NCI-H2107 (cell line): ENCODE measurements at regions not wholly inside any gene's neighbourhood (a gene's known extent, or its start where the extent isn't known, plus 50 kb on each side); places are given as distances from the start of the nearest gene placed in this dataset.
A peak's percentile ranks its signal among the peaks of the same experiment; 100 is the strongest.
"Not testable (repeated sequence)": the region's sequence is repeated elsewhere in the genome, so short reads cannot be mapped to it uniquely, and the experiment has no call there.

Experiments used
- DNase-seq: peaks from one replicate; lab custom pipeline; 2025; lab: John Stamatoyannopoulos, UW

- no peak for DNase-seq
Measured at GRCh38 chr6:138663892-138664291, 109.7 kb upstream of the CCDC28A start.

DNA sequence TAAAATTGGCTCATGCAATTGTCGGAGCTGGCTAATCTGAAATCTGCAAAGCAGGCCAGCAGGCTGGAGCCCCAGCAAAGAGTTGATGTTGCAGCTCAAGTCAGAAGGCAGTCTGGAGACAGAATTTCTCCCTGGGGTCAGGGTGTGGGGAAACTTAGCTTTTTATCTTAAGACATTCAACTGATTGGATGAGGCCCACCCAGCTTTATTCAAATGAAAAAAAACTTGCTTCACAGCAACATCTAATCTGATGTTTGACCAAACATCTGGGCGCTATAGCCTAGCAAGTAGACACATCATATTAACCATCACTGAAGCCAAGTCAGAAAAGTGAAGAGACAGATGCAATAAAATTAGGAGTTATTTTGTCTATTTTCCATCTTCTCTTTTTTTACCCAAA is 108.8 kb upstream of the CCDC28A start:
- no peak for DNase-seq

- no peak for DNase-seq
Measured at GRCh38 chr6:138666636-138667035, 106.9 kb upstream of the CCDC28A start.

DNA sequence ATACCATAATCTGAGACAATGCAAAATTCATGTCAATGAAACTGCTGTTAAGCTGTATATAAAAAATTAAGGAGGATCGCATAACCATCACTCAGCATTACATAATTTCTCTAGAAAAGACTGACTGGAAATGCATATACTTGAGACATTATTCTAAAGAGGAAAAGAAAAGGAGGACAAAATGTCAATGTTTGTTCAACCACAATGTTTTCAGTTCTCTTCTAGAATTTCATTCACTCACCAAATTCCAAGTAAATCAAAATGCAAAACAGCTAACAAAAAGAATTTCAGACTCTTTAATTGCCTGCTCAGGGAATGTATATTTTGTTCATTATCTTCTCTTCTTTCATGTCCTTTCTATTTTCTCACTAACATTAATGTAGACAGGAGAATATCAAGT is 106.2 kb upstream of the CCDC28A start:
- DNase-seq = no peak

GRCh38 chr6:138671351-138671750 is 102.2 kb upstream of the CCDC28A start:
- no peak for DNase-seq

- DNase-seq = no peak
Measured at GRCh38 chr6:138673346-138674014, 100.1 kb upstream of the CCDC28A start.

- not testable (repeated sequence) for DNase-seq
Measured at GRCh38 chr6:138674444-138674843, 99.1 kb upstream of the CCDC28A start.

DNA sequence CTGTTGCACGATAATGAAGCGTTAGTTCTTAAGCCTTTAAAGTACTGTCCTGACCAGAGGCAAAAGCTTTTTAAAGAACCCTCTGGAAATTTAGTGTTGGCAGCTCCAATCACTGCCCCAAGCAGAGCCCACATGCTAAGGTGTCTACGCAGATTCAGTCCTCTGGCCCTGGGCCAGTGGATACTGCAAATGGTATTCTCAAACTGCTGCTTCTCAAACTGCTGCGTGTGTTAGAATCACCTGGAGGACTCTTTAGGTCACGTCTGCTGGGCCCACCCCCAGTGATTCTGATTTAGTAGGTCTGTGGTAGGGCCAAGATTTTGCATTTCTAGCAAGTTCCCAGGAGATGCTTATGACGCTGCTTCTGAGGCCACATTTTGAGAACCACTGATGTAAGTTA is 96.0 kb upstream of the CCDC28A start:
- DNase-seq = no peak

GRCh38 chr6:138678168-138678567 is 95.4 kb upstream of the CCDC28A start:
- DNase-seq = no peak

- DNase-seq = no peak
Measured at GRCh38 chr6:138680085-138680484, 93.5 kb upstream of the CCDC28A start.

DNA sequence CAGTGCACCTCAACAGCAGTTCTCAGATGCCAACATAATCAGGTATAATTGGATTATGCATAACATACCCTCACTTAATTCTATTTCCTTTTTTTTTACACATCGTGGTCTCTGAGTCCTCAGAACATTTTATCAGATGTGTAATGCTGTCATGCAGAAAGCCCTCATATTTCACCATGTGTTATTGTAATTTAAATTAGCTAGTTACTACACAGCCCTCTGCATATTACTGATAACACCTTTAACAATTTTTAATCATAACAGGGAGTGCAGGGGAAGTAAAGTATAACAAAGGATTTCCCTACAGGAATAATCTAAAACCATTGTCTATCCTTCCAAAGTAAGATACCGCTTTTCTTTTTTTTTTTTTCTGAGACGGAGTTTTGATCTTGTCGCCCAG is 91.9 kb upstream of the CCDC28A start:
- no peak for DNase-seq

- DNase-seq = no peak
Measured at GRCh38 chr6:138682704-138683527, 90.7 kb upstream of the CCDC28A start.

DNA sequence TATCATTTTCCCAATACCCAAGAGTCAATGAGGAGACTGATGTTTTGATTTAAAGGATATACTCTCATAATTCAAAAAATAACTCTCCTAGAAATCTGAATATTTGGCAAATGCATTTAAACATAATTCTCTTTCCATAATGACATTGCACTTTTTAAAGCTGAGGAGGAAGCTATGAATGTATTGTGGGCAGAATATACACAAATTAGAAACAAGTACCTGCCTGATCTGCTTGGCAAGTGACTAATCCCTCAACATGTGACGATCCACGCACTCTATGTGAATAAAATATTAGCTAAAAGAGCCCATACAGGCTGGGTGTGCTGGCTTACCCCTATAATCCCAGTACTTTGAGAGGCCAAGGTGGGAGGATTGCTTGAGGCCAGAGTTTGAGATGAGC is 88.3 kb upstream of the CCDC28A start:
- no peak for DNase-seq

- DNase-seq = no peak
Measured at GRCh38 chr6:138685781-138686180, 87.8 kb upstream of the CCDC28A start.

- DNase-seq = no peak
Measured at GRCh38 chr6:138688580-138688979, 85.0 kb upstream of the CCDC28A start.

DNA sequence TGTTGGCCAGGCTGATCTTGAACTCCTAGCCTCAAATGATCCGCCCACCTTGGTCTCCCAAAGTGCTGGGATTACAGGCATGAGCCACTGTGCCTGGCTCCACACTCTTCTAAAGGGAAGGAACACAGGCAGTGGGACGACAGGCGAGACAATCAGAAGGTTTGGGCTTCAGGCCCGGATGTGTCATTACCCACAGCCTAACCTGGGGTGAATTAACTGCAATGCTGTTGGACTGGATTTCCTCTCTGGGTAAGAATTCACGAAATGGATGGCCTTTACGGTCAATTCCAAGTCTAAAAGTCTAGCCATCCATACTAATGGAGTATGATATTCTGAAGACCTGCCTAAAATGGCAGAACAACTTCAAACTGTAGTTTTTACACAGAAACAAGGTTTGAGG is 83.7 kb upstream of the CCDC28A start:
- no peak for DNase-seq

- no peak for DNase-seq
Measured at GRCh38 chr6:138690975-138691594, 82.5 kb upstream of the CCDC28A start.

- DNase-seq = no peak
Measured at GRCh38 chr6:138691595-138692057, 81.9 kb upstream of the CCDC28A start.

GRCh38 chr6:138692058-138692977 is 81.3 kb upstream of the CCDC28A start:
- DNase-seq = peak; percentile 8

GRCh38 chr6:138692978-138693909 is 80.3 kb upstream of the CCDC28A start:
- peak; percentile 36 for DNase-seq

DNA sequence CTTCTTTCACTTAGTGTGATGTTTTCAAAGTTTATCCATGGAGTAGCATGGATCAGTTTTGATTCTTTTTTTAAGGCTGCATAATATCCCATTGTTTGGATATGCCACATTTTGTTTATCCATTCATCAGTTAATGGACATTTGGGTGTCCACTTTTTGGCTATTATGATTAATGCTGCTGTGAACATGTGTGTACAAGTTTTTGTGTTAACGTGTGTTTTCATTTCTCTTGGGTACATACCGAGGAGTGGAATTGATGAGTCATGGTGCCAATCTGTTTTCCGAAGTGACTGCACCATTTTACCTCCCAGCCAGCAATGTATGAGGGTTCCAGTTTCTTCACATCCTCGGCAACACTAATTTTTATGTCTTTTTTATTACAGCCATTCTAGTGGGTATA is 78.4 kb upstream of the CCDC28A start:
- DNase-seq = no peak
